ENCODE measurements at regions not wholly inside any gene's neighbourhood (a gene's known extent, or its start where the extent isn't known, plus 50 kb on each side); places are given as distances from the start of the nearest gene placed in this dataset.

DNA sequence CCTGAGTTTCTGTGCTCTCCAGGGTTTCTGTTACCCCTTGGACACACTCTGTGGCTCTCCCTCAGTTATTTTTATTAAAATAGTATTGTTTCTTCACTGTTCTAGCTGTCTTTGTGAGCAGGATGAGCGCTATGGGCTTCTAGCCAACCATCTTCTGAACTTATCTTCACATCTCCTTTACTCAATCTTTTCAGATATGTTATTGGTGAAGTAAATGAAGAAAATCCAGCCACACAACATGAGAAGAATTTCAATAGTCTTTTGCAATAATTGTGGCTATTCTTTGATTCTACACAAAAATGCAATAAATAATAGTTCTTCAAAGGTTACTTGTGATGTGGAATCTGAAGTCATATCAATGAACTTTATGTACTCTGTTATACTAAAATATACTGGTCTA lies 80.3 kb upstream of the CAMK1G start:
- DNase-seq (ENCODE audit: low read depth in 2 of 2): no peak

- no peak for DNase-seq (ENCODE audit: low read depth in 2 of 2)
Measured at GRCh38 chr1:209504571-209504970, 78.9 kb upstream of the CAMK1G start.

DNA sequence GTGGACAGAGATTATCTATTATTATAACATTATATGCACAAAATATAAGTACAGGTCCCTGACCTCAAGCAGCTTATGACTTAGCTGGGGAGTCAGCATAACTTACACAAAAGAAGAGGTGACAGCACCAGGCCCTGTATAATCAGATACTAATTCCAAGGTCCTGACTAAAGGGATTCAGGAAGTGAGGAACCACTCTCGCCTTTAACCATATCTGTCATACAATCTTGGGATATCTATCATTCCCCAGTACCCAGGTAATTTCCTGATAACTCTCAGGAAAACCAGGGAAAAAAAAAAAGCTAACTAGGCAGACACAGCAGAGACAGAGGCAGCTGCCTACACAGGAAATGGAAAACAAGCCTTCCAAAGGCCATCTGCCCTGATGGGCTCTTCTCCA lies 78.5 kb upstream of the CAMK1G start:
- DNase-seq (ENCODE audit: low read depth in 2 of 2): no peak

GRCh38 chr1:209506101-209506500 lies 77.4 kb upstream of the CAMK1G start:
- no peak for DNase-seq (ENCODE audit: low read depth in 2 of 2)

- no peak for DNase-seq (ENCODE audit: low read depth in 2 of 2)
Measured at GRCh38 chr1:209509039-209509438, 74.5 kb upstream of the CAMK1G start.

DNA sequence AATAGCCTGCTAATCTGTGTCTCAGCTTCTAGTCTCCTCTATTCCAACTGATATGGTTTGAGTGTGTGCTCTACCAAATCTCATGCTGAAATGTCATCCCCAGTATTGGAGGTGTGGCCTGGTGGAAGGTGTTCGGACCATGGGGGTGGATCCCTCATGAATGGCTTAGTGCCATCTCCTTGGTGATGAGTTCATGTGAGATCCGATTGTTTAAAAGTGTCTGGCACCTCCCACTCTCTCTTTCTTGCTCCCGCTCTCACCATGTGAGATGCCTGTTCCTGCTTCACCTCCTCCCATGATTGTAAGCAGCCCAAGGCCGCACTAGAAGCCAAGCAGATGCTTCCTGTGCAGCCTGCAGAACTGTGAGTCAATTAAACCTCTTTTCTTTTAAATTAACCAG lies 73.5 kb upstream of the CAMK1G start:
- DNase-seq (ENCODE audit: low read depth in 2 of 2): no peak

DNA sequence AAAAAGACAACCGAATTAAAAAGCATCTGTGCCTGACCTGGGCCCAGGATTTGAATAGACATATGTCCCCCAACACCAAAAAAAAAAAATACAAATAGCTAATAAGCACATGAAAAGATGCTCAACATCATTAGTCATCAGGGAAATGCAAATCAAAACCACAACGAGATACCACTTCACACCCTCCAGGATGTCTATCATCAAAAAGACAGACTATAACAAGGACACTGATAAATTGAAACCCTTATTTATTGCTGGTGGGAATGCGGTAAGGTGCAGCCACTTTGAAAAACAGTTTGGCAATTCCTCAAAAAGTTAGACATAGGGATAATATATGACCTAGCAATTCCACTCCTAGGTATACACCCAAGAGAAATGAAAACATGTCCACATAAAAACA lies 72.3 kb upstream of the CAMK1G start:
- no peak for DNase-seq (ENCODE audit: low read depth in 2 of 2)

- no peak for DNase-seq (ENCODE audit: low read depth in 2 of 2)
Measured at GRCh38 chr1:209512821-209513220, 70.7 kb upstream of the CAMK1G start.

DNA sequence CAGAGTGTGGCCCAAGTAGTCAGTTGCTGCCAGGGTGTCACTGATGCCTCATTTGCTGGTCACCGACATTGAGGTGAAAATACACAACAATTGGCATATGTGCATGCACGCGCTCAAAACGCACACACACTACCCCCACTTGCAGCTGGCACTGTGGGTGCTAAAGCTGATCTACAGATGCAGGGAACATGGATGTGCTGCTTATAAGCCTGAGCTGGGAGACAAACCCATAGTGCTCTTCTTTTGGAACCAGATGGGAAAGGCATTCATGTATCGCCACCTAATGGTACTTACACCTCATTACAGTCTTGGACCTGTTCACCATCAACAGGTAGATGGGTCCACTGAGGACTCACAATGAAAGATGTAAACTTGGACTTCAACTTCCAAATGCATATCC lies 70.3 kb upstream of the CAMK1G start:
- DNase-seq (ENCODE audit: low read depth in 2 of 2): no peak

- DNase-seq (ENCODE audit: low read depth in 2 of 2): no peak
Measured at GRCh38 chr1:209516771-209517680, 66.5 kb upstream of the CAMK1G start.

- no peak for DNase-seq (ENCODE audit: low read depth in 2 of 2)
Measured at GRCh38 chr1:209517681-209518050, 65.8 kb upstream of the CAMK1G start.

GRCh38 chr1:209519786-209520185 lies 63.7 kb upstream of the CAMK1G start:
- DNase-seq (ENCODE audit: low read depth in 2 of 2): no peak

- no peak for DNase-seq (ENCODE audit: low read depth in 2 of 2)
Measured at GRCh38 chr1:209522826-209523225, 60.7 kb upstream of the CAMK1G start.

DNA sequence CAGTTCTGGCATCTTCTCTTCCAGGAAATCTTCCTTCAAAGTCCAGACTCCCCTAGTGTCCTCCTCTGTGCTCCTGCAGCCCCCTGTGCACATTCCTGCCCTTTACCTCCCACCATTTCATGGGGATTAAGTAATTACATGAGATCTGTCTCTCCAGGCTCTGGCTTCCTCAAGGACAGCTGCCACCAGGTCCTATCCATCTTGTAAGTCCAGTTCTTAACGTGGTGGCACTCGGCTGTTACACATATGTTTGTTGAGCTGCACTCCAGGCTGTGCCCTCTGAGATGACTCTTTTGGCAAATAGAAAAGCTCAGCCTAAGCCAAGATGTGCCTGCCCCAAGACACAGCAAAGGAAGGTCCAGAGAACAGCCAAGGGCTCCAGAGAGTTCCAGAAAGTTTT lies 57.4 kb upstream of the CAMK1G start:
- DNase-seq (ENCODE audit: low read depth in 2 of 2): no peak

- no peak for DNase-seq (ENCODE audit: low read depth in 2 of 2)
Measured at GRCh38 chr1:209527372-209527771, 56.1 kb upstream of the CAMK1G start.

DNA sequence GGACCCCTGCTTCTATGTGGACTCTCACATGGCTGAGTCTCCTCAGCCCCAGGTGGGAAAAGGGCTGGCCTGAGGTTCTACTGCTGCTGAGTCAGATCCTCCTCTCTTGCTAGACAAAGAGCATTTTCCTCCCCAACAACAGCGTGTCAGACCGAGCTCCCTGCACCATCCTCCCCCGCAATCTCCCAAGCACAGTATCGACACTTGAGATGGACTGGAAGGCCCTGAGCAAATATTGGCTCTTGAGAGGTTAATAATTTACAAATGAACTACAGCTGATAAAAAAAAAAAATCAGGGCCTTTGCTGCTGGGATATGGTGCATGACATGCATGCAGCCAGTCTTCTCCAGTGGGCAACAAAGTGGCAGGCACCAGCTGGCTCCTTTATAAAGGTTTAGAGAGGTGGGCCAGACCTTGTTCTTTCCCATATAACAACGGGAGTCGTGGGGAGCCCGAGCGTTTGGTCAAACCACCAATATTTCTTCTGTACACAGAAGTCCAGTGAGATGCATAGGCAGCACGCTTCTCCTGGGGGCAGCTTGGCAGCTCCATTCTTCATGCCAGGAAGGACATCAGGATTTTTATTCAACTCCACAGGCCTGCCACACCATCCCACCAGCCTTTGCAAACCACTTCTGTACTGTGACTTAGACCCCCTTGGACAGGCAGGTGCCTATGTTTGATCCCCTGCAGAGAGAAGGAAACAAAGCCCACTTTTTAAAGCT lies 55.4 kb upstream of the CAMK1G start:
- no peak for DNase-seq (ENCODE audit: low read depth in 2 of 2)

GRCh38 chr1:209529233-209529632 lies 54.3 kb upstream of the CAMK1G start:
- no peak for DNase-seq (ENCODE audit: low read depth in 2 of 2)

DNA sequence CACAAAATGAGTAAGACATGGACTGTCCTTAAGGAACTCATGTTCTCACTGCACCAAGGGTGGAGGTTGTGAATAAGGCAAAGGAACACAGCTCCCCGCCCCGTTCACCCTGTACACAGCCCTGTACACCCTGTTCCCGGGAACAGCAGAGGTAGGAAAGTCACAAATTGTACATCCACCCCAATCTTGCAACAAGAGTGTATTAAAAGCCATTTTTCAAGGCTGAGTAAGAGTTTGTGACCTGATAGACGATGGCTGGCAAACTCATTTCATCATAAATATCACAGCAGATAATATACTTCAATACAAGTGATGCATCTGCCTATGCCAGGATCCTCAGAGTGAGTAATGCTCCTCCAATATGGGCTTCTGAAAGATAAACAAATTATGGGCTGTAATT lies 52.5 kb upstream of the CAMK1G start:
- no peak for DNase-seq (ENCODE audit: low read depth in 2 of 2)

- no peak for DNase-seq (ENCODE audit: low read depth in 2 of 2)
Measured at GRCh38 chr1:209531549-209531948, 52.0 kb upstream of the CAMK1G start.
